Neural progenitor cell (in vitro differentiated cells): ENCODE measurements at regions not wholly inside any gene's neighbourhood (a gene's known extent, or its start where the extent isn't known, plus 50 kb on each side); places are given as distances from the start of the nearest gene placed in this dataset.
A peak's percentile ranks its signal among the peaks of the same experiment; 100 is the strongest.

Experiments
- DNase-seq: peaks from one replicate; pipeline ENCODE4 v3.0.0-alpha.2; 2016; ENCODE audit warnings: low spot score
- H2AFZ ChIP-seq: fragments of 200-600 bp; sonication (generic); replicated peaks from 2 replicates; pipeline ENCODE4 v1.6.1; 2016; ENCODE audit warnings: antibody characterized with exemption
- H3F3A ChIP-seq: fragments of 200-600 bp; sonication (generic); 2 replicates; pipeline ENCODE4 v1.6.1; 2016; ENCODE audit warnings: antibody characterized with exemption, low read depth
- H3K27ac ChIP-seq: fragments of 200-600 bp; sonication (generic); 2 replicates; pipeline ENCODE4 v1.5.1; 2016; ENCODE audit warnings: mild to moderate bottlenecking
- H3K27me3 ChIP-seq: fragments of 200-600 bp; sonication (generic); 2 replicates; pipeline ENCODE4 v1.6.1; 2016; ENCODE audit warnings: mild to moderate bottlenecking, moderate library complexity
- H3K36me3 ChIP-seq: fragments of 200-600 bp; sonication (generic); 2 replicates; pipeline ENCODE4 v1.5.1; 2016
- H3K4me1 ChIP-seq: fragments of 200-600 bp; sonication (generic); 2 replicates; pipeline ENCODE4 v1.6.1; 2016; ENCODE audit warnings: mixed run types
- H3K4me2 ChIP-seq: fragments of 200-600 bp; sonication (generic); 2 replicates; pipeline ENCODE4 v1.6.1; 2016
- H3K4me3 ChIP-seq: fragments of 200-600 bp; sonication (generic); 2 replicates; pipeline ENCODE4 v1.5.1; 2016
- H3K79me2 ChIP-seq: fragments of 200-600 bp; sonication (generic); 2 replicates; pipeline ENCODE4 v1.6.1; 2016; ENCODE audit warnings: low read depth
- H3K9ac ChIP-seq: fragments of 200-600 bp; sonication (generic); 2 replicates; pipeline ENCODE4 v1.6.1; 2016
- H3K9me3 ChIP-seq: fragments of 200-600 bp; sonication (generic); 2 replicates; pipeline ENCODE4 v1.5.1; 2016; ENCODE audit warnings: low read depth
- H4K20me1 ChIP-seq: fragments of 200-600 bp; sonication (generic); 2 replicates; pipeline ENCODE4 v1.6.1; 2016; ENCODE audit warnings: low read depth
- H3K27ac Mint-ChIP-seq: 3 replicates; pipeline ENCODE4 v1.8.0; 2021; ENCODE audit warnings: mixed read lengths
- H3K27me3 Mint-ChIP-seq: 2 replicates; pipeline ENCODE4 v1.8.0; 2022; ENCODE audit warnings: low read depth, mild to moderate bottlenecking, inconsistent platforms, moderate library complexity, mixed read lengths; ENCODE audit not compliant: insufficient read depth
- H3K36me3 Mint-ChIP-seq: 3 replicates; pipeline ENCODE4 v1.8.0; 2021; ENCODE audit warnings: mixed read lengths
- H3K4me1 Mint-ChIP-seq: 3 replicates; pipeline ENCODE4 v1.8.0; 2021; ENCODE audit warnings: mixed read lengths
- H3K4me3 Mint-ChIP-seq: 3 replicates; pipeline ENCODE4 v1.8.0; 2021; ENCODE audit warnings: mild to moderate bottlenecking, moderate library complexity, mixed read lengths
- H3K9me3 Mint-ChIP-seq: 3 replicates; pipeline ENCODE4 v1.8.0; 2020; ENCODE audit warnings: mixed read lengths
- EZH2 ChIP-seq: fragments of 200-600 bp; sonication (generic); IDR thresholded peaks from 2 replicates; pipeline ENCODE4 v1.6.1; 2017; ENCODE audit warnings: antibody characterized with exemption, mild to moderate bottlenecking, moderate library complexity
- EZH2phosphoT487 ChIP-seq: fragments of 200-600 bp; sonication (generic); IDR thresholded peaks from 2 replicates; pipeline ENCODE4 v1.6.1; 2017; ENCODE audit warnings: antibody characterized with exemption
- TF ChIP-seq, protein P1 (sequence below): fragments of 200-600 bp; sonication (generic); IDR thresholded peaks from 2 replicates; pipeline ENCODE4 v1.5.1; 2017; ENCODE audit warnings: antibody characterized with exemption, mild to moderate bottlenecking

DNA sequence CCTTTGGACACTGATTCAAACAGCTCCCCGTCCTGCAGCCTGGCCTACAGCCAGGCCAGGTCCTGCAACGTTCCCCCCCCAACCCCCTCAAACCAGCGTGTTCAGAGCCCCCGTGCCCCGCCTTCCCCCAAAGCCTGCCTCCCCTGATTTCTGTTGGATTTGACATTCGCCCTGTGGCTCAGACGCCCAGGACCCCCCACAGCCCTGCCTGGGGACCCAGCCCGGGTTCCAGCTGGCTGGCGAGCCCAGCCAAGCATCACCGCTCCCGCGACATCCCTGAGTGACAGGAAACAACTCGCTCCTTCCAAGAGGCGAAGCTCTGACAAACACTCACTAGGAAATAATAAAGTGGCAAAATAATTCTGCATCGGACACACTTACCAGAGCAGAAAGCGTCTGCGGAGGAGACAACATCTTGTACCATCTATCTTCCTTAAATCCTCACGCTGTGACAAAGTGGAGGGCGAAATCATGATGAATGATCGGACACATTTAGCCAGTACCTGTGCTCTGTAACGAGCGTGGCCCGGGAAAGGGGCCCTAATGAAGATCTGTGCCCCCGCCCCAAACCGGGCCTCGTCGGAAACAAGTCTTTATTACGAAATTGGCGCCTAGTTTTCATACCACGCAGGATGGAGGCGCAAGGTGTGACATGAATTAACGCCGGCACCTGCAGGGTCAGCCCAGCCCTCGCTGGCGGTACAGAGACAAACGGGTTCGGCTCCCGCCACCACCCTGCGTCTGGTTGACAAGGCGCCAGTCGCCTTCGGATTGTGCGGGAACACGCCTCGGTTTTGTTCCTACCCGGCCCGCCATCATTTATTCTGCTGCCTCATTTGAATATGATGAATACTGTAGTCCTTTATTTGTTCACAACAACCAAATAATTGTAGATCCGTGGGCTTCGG is 91.0 kb upstream of the MVB12B start:
- peaks cover 2% of the 10 kb centered on the region for H3K9me3 Mint-ChIP-seq
- H3K36me3 Mint-ChIP-seq = no peaks in the 10 kb centered on the region
- no peak for DNase-seq
- H3K4me3 Mint-ChIP-seq = no peak overlapping the region
- Histone ChIP-seq H3K4me3 (no peak overlapping the region), H3K4me1 (no peaks in the 10 kb centered on the region), H3K9ac (no peak overlapping the region), H3K4me2 (no peak overlapping the region), H3K9me3 (no peaks in the 10 kb centered on the region), H3K79me2 (no peaks in the 10 kb centered on the region), H3K36me3 (no peaks in the 10 kb centered on the region), H4K20me1 (no peaks in the 10 kb centered on the region), H2AFZ (no peak overlapping the region), H3K27ac (no peak overlapping the region), H3F3A (no peaks in the 10 kb centered on the region), H3K27me3 (no peaks in the 10 kb centered on the region)
- peak overlapping the region; percentile 36 for H3K27ac Mint-ChIP-seq
- TF ChIP-seq EZH2 (no peak), EZH2phosphoT487 (no peak)
- TF ChIP-seq, protein P1, sequence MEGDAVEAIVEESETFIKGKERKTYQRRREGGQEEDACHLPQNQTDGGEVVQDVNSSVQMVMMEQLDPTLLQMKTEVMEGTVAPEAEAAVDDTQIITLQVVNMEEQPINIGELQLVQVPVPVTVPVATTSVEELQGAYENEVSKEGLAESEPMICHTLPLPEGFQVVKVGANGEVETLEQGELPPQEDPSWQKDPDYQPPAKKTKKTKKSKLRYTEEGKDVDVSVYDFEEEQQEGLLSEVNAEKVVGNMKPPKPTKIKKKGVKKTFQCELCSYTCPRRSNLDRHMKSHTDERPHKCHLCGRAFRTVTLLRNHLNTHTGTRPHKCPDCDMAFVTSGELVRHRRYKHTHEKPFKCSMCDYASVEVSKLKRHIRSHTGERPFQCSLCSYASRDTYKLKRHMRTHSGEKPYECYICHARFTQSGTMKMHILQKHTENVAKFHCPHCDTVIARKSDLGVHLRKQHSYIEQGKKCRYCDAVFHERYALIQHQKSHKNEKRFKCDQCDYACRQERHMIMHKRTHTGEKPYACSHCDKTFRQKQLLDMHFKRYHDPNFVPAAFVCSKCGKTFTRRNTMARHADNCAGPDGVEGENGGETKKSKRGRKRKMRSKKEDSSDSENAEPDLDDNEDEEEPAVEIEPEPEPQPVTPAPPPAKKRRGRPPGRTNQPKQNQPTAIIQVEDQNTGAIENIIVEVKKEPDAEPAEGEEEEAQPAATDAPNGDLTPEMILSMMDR = no peak
- peaks cover 3% of the 10 kb centered on the region for H3K27me3 Mint-ChIP-seq
- H3K4me1 Mint-ChIP-seq = peaks cover 3% of the 10 kb centered on the region

- Histone ChIP-seq H3K4me3 (no peak overlapping the region), H3K79me2 (no peaks in the 10 kb centered on the region), H3K27ac (no peak overlapping the region), H3K9ac (no peak overlapping the region), H3K4me2 (no peak overlapping the region), H3K36me3 (no peaks in the 10 kb centered on the region), H2AFZ (no peak overlapping the region), H3K4me1 (no peaks in the 10 kb centered on the region), H3F3A (no peaks in the 10 kb centered on the region), H3K9me3 (no peaks in the 10 kb centered on the region), H3K27me3 (no peaks in the 10 kb centered on the region), H4K20me1 (no peaks in the 10 kb centered on the region)
- Mint-ChIP-seq H3K9me3 (peaks cover 2% of the 10 kb centered on the region), H3K4me3 (no peak overlapping the region), H3K36me3 (no peaks in the 10 kb centered on the region), H3K4me1 (peaks cover 3% of the 10 kb centered on the region), H3K27ac (no peak overlapping the region), H3K27me3 (peaks cover 3% of the 10 kb centered on the region)
- TF ChIP-seq EZH2phosphoT487 = no peak
- no peak for TF ChIP-seq EZH2
- TF ChIP-seq, protein P1 = no peak
- no peak for DNase-seq
Measured at GRCh38 chr9:126236273-126236672, 90.4 kb upstream of the MVB12B start.

DNA sequence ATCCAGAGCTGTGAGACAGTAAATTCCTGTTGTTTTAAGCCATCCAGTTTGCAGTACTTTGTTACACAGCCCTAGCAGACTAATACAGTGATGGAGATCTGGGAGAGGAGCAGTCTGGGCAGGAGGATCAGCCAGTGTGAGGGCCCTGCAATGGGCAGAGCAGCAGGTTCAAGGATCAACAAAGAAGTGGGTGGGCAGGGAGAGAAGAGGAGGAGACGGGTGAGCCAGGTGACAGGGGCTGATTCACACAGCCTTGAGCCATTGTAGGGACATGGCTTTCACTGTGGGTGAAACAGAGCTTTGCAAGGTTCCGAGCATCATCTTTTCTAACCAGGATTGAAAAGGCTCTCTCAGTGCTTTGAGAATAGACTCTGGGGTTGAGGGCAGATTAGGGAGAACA is 88.2 kb upstream of the MVB12B start:
- H3K36me3 ChIP-seq = no peaks in the 10 kb centered on the region
- H4K20me1 ChIP-seq = no peaks in the 10 kb centered on the region
- no peak for TF ChIP-seq EZH2
- H3K79me2 ChIP-seq = no peaks in the 10 kb centered on the region
- H3K4me3 Mint-ChIP-seq = no peak overlapping the region
- no peaks in the 10 kb centered on the region for H3F3A ChIP-seq
- H3K9ac ChIP-seq = no peak overlapping the region
- no peaks in the 10 kb centered on the region for H3K4me1 ChIP-seq
- H3K27me3 Mint-ChIP-seq = no peaks in the 10 kb centered on the region
- no peak for DNase-seq
- no peaks in the 10 kb centered on the region for H3K27me3 ChIP-seq
- no peak overlapping the region for H2AFZ ChIP-seq
- H3K27ac ChIP-seq = no peak overlapping the region
- no peak overlapping the region for H3K4me2 ChIP-seq
- peaks cover 5% of the 10 kb centered on the region for H3K9me3 ChIP-seq
- H3K4me3 ChIP-seq = no peak overlapping the region
- H3K36me3 Mint-ChIP-seq = no peaks in the 10 kb centered on the region
- H3K27ac Mint-ChIP-seq = peak overlapping the region; percentile 6
- peaks cover under 1% of the 10 kb centered on the region for H3K9me3 Mint-ChIP-seq
- peaks cover 3% of the 10 kb centered on the region for H3K4me1 Mint-ChIP-seq

DNA sequence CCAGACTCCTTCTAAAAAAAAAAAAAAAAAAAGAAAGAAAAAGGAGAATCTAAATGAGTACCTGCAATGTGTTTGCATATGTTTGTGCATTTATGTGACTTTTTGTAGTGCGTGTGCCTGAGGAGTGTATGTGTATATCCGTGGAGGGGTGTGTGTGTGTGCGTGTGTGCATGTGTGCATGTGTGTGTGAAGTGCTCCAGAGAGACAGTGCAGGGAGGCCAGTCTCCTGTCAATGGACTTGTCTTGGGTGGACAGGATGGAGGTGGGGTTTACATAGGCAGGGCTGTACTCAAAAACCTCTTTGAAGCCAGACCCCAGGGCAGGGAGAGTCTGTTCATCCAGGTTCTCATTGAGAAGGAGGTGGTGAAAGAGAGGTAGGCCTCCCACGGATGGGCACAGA is 87.1 kb upstream of the MVB12B start:
- Mint-ChIP-seq H3K27ac (no peak overlapping the region), H3K27me3 (no peaks in the 10 kb centered on the region)

More for the DNA sequence above, 87.1 kb upstream of the MVB12B start:
- no peaks in the 10 kb centered on the region for H3K27me3 ChIP-seq
- Mint-ChIP-seq H3K4me3 (no peak overlapping the region), H3K9me3 (peaks cover 2% of the 10 kb centered on the region), H3K36me3 (no peaks in the 10 kb centered on the region), H3K4me1 (peaks cover 3% of the 10 kb centered on the region)
- H3K4me1 ChIP-seq = no peaks in the 10 kb centered on the region
- no peak overlapping the region for H3K9ac ChIP-seq
- no peak overlapping the region for H3K4me2 ChIP-seq
- no peaks in the 10 kb centered on the region for H3F3A ChIP-seq
- no peaks in the 10 kb centered on the region for H4K20me1 ChIP-seq
- DNase-seq = no peak
- TF ChIP-seq EZH2 = no peak
- TF ChIP-seq, protein P1 = no peak
- no peak for TF ChIP-seq EZH2phosphoT487
- no peaks in the 10 kb centered on the region for H3K79me2 ChIP-seq
- peaks cover 9% of the 10 kb centered on the region for H3K9me3 ChIP-seq
- H3K27ac ChIP-seq = no peak overlapping the region
- H3K4me3 ChIP-seq = no peak overlapping the region
- H3K36me3 ChIP-seq = no peaks in the 10 kb centered on the region
- H2AFZ ChIP-seq = no peak overlapping the region
